HG03565 (cell line): ENCODE measurements at regions not wholly inside any gene's neighbourhood (a gene's known extent, or its start where the extent isn't known, plus 50 kb on each side); places are given as distances from the start of the nearest gene placed in this dataset.
"Not testable (repeated sequence)": the region's sequence is repeated elsewhere in the genome, so short reads cannot be mapped to it uniquely, and the experiment has no call there.

Experiments
- ATAC-seq: cut with Tn5 transposase; IDR thresholded peaks from one replicate; pipeline ENCODE4 v1.9.1; 2021; ENCODE audit warnings: mild to moderate bottlenecking, moderate library complexity; ENCODE audit not compliant: unreplicated experiment

- no peak for ATAC-seq
Observed at GRCh38 chr9:82115900-82116299, 127.3 kb downstream of the SPATA31D1 start.

DNA sequence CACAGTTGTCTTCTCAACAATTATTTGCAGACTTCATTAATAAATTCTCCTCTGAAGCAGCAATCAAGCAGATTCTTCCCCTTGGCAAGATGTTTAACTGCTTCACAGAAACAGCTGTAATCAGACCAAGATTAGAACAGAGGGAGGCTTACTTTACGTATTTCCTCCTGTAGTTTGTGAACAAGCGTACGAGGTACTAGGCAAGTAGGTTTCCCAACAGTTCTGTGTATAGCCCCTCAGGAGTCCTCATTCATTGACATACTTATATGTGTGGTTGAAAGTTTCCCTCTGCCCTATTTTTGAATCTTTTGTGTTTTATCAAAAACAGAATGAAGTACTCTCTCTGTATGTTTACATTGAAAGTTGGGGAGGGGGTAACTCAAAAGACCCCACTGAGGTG, 128.0 kb downstream of the SPATA31D1 start:
- no peak for ATAC-seq

DNA sequence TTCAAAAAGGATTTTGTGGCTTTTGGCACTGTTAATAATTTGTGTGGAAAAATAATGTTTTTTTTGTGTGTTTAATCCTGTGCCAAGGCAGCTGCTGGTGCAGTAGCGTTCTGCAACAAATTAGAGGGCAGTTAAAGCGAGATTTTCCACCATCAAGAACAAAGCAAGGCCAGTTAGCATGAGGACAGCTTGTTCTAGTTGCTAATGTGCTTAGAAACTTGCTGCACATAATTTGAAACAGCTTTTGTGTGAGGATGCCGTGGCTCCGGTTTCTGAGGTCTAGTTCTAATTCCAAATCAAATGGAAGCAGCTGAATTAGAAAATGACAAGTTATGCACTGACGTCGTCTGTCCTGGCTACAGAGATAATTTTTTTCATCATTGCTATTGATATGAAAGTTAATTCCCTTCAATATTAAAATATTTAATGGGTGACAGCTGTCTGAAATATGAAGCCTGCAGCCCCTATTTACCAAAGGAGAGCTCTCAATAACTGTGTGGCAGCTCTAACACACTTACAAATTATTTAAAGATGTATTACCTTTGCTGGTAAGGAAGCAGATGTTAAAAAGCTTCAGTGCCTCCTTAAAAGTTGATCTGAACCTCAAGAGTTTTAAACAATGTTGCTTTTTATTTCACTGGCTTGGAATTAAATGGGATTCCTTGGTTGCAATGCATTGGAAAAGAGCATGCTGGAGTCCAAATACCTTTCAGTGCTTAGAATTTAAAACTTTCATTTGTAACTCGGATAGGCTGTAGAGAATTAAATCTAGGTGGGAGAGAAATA, 128.6 kb downstream of the SPATA31D1 start:
- no peak for ATAC-seq

GRCh38 chr9:82122731-82123130, 134.2 kb downstream of the SPATA31D1 start:
- no peak for ATAC-seq

DNA sequence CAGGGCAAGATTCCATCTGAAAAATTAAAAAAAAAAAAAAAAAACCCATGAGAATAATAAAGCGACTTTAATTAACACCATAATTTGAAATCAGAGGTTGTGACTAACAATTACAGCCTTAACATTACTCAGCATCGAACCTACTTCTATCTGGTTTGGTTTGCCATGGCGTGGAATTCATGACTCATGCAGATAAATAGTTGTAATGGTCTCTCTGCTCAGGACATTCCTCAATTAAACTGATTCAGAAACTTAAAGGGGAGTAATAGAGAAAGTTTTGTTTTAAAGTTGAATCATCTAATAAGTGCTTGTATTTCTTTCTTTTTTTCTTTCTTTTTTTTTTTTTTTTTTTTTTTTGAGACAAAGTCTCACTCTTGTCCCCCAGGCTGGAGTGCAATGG, 135.5 kb downstream of the SPATA31D1 start:
- no peak for ATAC-seq

- ATAC-seq = no peak
Observed at GRCh38 chr9:82126256-82126655, 137.7 kb downstream of the SPATA31D1 start.

DNA sequence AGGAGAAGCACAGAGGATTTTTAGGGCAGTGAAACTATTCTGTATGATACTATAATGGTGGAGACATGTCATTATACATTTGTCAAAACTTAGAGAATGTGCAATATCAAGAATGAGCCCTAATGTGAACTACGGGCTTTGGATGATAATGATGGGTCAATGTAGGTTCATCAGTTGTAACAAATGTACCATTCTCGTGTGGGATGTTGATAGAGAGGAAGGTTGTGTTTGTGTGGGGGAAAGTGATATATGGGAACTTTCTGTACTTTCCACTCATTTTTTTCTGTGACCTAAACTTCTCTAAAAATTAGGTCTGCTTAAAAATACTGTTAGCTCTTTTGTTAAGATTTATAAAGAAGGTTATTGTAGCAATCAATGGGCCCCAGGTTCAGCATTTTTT, 138.9 kb downstream of the SPATA31D1 start:
- ATAC-seq = no peak

- ATAC-seq = peak; percentile 87
Observed at GRCh38 chr9:82128011-82128696, 139.6 kb downstream of the SPATA31D1 start.

DNA sequence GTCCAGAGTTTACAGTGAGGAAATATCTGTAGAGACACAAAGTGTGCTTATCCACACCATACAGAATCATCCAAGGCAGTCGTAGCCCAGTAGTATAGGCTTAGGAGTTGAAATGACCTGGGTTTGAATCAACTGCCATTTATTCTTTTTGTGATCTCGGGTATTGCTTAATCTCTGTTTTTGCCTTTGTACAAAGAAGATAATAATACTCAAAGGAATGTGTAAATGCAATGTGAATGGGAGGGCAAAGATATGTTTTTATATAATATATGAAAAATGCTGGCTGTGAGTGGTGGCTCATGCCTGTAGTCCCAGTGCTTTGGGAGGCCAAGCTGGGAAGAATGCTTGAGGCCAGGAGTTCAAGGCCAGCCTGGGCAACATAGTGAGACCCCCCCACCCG, 141.1 kb downstream of the SPATA31D1 start:
- no peak for ATAC-seq

- no peak for ATAC-seq
Observed at GRCh38 chr9:82130331-82131042, 141.9 kb downstream of the SPATA31D1 start.

DNA sequence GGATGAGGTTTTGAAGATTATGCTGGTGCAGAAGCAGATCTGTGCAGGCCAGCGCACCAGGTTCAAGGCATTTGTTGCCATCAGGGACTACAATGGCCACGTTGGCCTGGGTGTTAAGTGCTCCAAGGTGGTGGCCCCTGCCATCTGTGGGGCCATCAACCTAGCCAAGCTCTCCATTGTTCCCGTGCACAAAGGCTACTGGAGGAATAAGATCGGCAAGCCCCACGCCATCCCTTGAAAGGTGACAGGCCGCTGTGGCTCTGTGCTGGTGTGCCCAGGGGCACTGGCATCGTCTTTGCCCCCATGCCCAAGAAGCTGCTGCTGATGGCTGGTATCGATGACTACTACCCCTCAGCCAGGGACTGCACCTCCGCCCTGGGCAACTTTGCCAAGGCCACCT, 142.5 kb downstream of the SPATA31D1 start:
- no peak for ATAC-seq

DNA sequence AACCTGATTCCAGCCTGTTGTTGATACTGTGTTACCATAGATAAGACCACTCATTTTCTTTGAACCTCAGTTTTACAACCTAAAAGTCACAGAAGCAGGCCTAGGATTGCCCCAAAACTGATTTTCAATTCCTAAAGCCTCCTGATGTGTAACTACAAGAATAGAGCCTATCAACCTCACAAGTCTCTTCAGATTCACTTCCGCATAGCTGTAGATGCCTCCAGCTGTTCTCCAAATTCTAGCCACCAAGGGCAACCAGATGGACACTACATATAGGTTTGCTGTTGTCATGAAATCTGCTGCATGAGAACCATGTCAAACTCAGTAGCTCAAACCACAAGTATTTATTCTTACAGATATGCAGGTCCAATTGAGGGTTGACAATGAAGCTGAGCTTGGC, 143.5 kb downstream of the SPATA31D1 start:
- no peak for ATAC-seq

- ATAC-seq = no peak
Observed at GRCh38 chr9:82134010-82134409, 145.4 kb downstream of the SPATA31D1 start.

- no peak for ATAC-seq
Observed at GRCh38 chr9:82135106-82135505, 146.5 kb downstream of the SPATA31D1 start.

DNA sequence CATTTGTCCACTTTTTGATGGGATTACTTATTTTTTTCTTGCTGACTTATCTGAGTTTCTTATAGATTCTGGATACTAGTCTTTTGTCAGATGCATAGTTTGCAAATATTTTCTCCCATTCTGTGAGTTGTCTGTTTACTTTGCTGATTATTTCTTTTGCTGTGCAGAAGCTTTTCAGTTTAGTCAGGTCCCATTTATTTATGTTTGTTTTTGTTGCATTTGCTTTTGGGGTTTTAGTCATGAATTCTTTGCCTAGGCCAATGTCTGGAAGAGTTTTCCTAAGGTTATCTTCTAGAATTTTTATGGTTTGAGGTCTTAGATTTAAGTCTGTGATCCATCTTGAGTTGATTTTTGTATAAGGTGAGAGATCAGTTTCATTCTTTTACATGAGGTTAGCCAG, 149.5 kb downstream of the SPATA31D1 start:
- ATAC-seq = not testable (repeated sequence)

DNA sequence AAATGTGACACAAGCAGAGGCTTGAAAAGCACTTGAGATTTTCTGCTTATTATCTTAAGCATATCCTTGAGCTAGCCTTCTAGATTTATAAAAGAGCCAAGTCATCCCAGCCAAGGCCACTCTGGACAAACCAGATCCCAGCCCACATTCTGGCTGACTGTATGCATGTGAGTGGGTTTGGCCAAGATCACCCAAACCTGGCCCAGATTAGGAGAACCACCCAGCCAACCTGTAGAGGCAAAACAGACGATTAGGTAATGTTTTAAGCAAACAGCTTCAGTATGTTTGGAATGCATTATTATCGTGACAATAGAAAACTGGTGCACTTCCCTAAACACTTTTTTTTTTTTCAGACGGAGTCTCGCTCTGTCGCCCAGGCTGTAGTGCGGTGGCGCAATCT, 151.9 kb downstream of the SPATA31D1 start:
- ATAC-seq = no peak

DNA sequence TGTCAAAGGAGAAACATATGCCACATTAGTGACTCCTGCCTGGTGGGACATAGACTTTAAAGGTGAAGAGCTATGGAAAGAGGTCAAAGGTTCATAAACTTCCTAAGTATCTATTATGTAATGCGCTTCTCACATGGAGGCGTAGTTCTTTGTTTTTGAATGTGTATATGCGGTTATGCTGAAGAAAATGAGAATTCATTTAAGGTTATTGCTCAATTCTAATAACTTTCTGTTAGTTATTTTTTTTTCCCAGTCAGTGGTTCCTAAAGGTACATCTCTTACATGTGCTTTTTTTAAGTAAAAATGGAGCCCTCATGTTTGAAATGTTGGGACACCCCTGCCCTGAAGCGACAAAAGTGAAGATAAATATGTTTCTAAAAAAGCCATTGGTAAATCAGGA, 156.2 kb downstream of the SPATA31D1 start:
- ATAC-seq = no peak

GRCh38 chr9:82146677-82147076, 158.1 kb downstream of the SPATA31D1 start:
- ATAC-seq = no peak

- no peak for ATAC-seq
Observed at GRCh38 chr9:82147798-82148425, 159.3 kb downstream of the SPATA31D1 start.

- ATAC-seq = no peak
Observed at GRCh38 chr9:82148426-82148810, 159.8 kb downstream of the SPATA31D1 start.

GRCh38 chr9:82148901-82149461, 160.4 kb downstream of the SPATA31D1 start:
- no peak for ATAC-seq
